ENCODE measurements at regions not wholly inside any gene's neighbourhood (a gene's known extent, or its start where the extent isn't known, plus 50 kb on each side); places are given as distances from the start of the nearest gene placed in this dataset.

DNA sequence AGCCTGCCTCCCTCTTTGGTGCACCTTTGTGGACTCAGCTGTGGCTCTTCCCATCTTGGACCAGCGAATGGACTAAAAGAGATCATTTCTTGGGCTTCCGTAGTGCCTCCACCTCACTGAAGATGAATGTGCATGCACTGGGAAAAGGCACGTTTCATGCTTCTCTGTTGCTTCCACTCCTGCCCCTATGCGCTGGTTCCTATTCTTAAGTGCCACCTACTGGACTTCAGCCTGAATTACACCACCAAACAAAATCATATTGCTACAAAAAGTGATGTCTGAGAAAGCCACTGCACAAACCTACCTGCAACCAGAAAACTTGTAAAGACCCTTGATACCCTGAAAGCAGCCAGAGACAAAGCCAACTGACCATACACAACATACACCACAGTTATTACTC is 695.6 kb downstream of the TSN start (continued):
- TF ChIP-seq, protein P1, sequence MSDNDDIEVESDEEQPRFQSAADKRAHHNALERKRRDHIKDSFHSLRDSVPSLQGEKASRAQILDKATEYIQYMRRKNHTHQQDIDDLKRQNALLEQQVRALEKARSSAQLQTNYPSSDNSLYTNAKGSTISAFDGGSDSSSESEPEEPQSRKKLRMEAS (IDR thresholded peaks at IDR 0.05): no peak
- peak; percentile 80 to 84 for TF ChIP-seq RAD21 (IDR thresholded peaks at IDR 0.05 in 1 of 2, conservative IDR thresholded peaks at IDR 0.05 in 1 of 2; ENCODE audit: low read depth in 2 of 2, low read length in 2 of 2)
